AML-193 (cell line): ENCODE measurements at regions not wholly inside any gene's neighbourhood (a gene's known extent, or its start where the extent isn't known, plus 50 kb on each side); places are given as distances from the start of the nearest gene placed in this dataset.
"Not testable (repeated sequence)": the region's sequence is repeated elsewhere in the genome, so short reads cannot be mapped to it uniquely, and the experiment has no call there.

Experiments used
- DNase-seq, 2 experiments: peaks; one replicate each; lab custom pipeline; 2025; lab: John Stamatoyannopoulos, UW

DNA sequence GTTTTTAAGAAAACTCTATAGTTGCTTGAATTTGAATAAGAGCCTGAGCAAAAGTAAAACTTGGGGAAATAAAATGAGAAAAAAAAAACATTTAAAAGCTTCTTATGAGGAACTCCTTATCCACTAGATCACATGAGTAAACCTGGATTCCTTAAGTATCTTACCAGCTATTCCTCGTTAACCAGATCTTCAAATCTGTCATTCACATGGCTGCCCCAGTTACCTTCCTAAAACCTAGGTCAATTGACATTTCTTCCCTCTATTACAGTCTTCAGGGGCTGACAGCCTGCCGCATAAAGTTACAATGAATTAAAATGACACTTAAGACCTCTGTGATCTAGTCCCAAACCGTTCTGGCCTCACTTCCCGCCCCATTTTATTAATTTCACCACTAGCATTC lies 583.6 kb downstream of the NR2F2 start:
- no peak for DNase-seq

DNA sequence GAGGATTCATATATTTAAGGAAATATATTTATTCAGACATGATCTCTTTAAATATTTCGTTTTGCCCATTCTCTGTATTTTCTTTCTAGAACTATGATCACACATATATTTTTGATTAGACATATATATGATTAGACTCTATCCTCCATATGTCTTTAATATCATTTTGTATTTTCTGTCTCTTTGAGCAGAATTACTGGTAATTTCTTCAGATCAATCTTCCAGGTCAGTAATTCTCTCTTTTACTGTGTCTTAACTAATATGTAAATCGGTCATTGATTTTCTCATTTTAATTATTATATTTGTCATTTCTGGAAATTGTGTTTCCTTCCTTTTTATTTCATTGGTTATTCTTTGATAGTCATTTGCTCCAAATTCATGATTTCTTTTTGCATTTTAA lies 586.2 kb downstream of the NR2F2 start:
- no peak for DNase-seq

DNA sequence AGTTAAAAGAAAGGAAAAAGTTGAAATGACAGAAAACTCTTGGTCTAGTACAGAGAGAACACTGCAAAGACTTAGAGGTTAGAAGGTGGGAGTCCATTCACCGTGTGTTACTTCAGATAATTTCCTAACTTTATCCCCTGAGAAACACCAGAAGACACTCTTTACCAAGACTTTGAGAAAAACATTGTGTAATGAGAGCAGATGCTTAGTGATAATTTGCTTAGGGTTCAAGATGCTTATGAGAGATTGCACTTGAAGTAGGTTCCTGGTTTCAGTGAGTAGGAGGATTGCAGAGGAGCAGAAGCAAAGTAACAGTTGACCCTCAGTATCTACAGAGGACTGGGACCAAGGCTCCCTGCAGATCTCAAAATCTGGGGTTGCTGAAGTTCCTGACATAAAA lies 594.1 kb downstream of the NR2F2 start:
- DNase-seq = no peak

DNA sequence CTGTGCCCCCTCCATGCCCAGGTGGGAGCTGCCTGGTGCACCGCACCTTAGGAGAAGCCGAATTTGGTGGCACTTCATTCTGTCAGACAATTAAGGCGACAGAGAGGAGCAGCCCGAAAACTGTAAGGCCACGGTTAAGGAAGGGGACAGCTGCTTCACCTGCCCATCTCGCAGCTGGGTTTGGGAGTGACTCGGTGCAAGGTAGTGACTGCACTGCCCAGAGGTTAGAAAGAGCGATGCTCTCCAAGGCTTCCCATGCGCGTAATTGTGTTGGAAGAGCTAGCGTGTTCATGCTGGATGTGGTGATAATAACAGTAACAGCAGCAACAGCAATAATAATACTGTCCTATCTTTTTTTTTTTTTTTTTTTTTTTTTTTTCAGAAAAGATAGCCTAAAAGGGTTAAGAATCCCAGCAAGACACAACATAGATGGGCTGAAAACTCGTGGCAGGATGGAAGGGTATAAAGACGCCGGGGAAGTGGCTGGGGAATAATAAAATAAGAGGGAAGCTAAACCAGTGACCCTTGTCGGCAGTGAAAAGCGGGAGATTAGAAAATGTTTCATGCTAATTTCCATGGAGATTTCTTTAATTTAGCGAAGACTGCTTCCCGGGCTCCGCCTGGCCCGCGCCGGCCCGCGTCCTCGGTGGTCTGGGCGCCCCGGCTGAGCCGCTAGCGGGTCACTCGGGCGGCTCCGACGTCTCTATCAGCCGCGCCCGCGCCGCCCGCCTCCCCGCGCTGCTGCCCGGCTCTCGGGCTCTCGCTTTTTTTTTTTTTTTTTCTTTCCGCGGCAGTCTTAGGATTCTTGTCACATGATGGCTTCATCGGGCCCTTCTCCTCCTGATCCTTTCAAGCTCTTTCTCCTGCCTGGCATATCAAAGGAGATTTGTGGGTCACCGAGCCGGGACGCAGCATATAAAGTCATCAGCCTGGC lies 617.1 kb downstream of the NR2F2 start:
- no peak for DNase-seq

- no peak for DNase-seq
Measured at GRCh38 chr15:96948981-96949380, 618.5 kb downstream of the NR2F2 start.

DNA sequence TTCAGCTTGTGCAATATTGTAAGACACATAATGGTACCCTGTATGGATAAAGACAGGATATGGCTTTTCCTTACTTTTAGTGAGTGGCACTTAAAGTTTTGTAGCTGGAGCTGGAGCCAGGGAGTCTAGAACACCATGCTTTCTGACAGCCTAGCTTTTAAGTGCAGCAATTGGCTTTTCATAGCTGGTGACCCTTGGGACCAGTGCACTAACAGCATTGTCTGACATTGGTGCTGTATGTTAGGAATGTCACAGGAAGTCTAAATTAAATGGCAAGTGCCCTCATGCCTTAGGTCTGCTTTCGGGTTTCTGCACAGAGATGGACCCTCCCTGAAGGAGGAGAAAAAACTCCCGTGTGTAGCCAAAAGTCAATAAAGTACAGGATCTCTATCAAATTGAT lies 628.2 kb downstream of the NR2F2 start:
- DNase-seq = no peak

- no peak for DNase-seq
Measured at GRCh38 chr15:96959501-96959900, 629.0 kb downstream of the NR2F2 start.

DNA sequence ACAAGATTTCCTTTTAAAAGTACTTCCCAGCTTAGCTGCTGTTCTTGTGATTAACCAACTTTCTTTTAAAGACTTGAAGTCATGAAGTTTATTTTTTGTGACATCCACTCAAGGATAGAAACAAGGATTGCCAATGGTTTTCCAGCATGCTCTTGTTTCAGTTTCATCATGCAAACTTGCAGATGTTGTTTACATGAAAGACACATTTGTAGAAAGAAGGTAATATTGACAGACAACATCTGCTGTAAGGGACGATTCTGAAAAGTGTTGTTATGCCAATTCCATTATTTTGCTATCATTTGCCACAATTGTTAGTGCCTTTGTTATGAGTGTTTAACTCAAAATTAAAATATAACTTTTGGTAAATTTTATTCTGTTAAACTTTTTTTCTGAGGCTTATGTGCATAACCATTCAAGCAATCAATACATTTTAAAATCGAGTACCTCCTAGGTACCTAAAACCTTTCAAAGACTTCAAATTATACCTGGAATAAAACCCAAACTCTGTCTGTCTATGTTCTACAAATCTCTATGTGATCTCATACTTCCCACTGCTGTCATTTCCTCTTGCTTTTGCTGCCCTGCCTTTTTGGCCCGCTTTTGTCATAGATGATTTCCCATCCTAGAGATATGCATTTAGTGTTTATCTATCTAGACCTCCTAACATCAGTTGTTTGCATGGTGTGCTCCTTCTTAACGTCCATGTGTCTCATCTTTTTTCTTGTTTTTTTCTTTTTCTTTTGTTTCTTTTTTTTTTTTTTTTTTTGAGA lies 630.4 kb downstream of the NR2F2 start:
- DNase-seq = no peak

GRCh38 chr15:96966554-96966953 lies 636.1 kb downstream of the NR2F2 start:
- no peak for DNase-seq

- no peak for DNase-seq
Measured at GRCh38 chr15:96969732-96970710, 639.5 kb downstream of the NR2F2 start.

- DNase-seq = no peak
Measured at GRCh38 chr15:96972201-96972600, 641.7 kb downstream of the NR2F2 start.

- DNase-seq = no peak
Measured at GRCh38 chr15:96974761-96975160, 644.3 kb downstream of the NR2F2 start.

- DNase-seq = no peak
Measured at GRCh38 chr15:96977886-96978285, 647.4 kb downstream of the NR2F2 start.

- DNase-seq = no peak
Measured at GRCh38 chr15:96978937-96979473, 648.5 kb downstream of the NR2F2 start.

- DNase-seq = not testable (repeated sequence)
Measured at GRCh38 chr15:96984121-96984671, 653.7 kb downstream of the NR2F2 start.

GRCh38 chr15:96992817-96993216 lies 662.3 kb downstream of the NR2F2 start:
- DNase-seq = no peak

GRCh38 chr15:96997538-96997937 lies 667.0 kb downstream of the NR2F2 start:
- DNase-seq = no peak

DNA sequence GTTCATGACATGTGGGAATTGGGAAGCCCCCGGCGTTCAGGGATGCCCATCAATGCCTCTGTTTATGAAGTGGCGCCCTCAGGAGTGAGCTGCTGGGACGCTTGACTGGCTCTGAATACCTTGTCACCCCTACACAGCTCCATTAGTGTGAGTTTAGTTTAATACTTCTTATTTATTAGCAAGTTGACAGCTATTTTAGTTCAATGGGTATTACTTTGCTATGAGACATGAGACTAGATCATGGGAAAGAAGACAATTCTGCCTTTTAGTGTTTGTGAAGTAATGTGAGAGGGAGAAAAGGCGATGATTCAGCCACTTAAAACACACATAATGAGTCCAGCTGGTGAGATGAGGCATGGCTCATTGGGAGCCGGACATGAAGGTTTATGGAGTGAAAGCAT lies 678.5 kb downstream of the NR2F2 start:
- DNase-seq = no peak

DNA sequence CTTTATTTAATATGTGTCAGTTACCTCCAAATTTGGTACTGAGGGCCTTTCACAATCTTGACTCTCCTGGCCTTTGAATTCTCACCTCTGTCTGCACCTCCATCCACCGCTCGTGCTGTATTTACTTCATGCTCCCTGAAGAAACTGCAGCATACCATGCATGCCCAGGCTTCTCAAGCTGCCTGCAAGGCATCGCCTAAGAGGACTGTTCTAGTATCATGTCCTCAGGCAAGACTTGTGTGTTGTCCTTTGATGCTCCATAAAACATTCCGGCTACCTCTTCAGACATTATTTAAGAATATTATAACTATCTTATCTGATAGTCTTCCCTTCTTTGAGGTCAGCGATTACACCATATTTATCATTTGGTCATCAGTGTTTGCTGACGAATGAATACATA lies 682.5 kb downstream of the NR2F2 start:
- no peak for DNase-seq

- DNase-seq = no peak
Measured at GRCh38 chr15:97013491-97013890, 683.0 kb downstream of the NR2F2 start.

DNA sequence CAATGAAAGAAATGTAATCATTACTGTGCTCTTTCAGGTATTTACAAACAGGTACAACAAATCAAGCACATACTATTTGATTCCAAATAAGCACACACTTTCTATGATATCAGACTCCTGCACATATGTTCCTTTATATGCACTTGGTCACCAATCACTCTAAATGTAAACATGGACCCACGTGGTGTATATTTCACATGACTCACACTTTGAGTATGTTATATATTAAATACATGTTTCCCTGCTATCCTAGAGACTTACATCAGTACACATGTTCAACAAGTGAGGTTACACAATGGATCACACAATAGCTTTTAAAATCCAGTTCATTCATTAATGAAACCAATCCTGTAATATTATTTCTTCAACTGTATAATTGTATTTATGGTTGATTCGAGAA lies 683.5 kb downstream of the NR2F2 start:
- no peak for DNase-seq
